GM12865 (cell line): ENCODE measurements at regions not wholly inside any gene's neighbourhood (a gene's known extent, or its start where the extent isn't known, plus 50 kb on each side); places are given as distances from the start of the nearest gene placed in this dataset.
A peak's percentile ranks its signal among the peaks of the same experiment; 100 is the strongest.
"Not testable (repeated sequence)": the region's sequence is repeated elsewhere in the genome, so short reads cannot be mapped to it uniquely, and the experiment has no call there.

Source experiments
- DNase-seq: peaks from one replicate; pipeline ENCODE4 v3.0.0; 2010; ENCODE audit warnings: low read depth
- H3K4me3 ChIP-seq: 2 replicates; pipeline ENCODE4 v1.5.1; 2011; ENCODE audit warnings: mild to moderate bottlenecking, low read depth, low read length, control low read depth
- CTCF ChIP-seq: IDR thresholded peaks from 2 replicates; pipeline ENCODE4 v1.5.1; 2011; ENCODE audit warnings: low read length, control low read depth, low read depth, inconsistent platforms; ENCODE audit not compliant: insufficient read depth; ENCODE audit errors: missing control alignments

- TF ChIP-seq CTCF: no peak
- DNase-seq: no peak
- no peak overlapping the region for H3K4me3 ChIP-seq
Measured at GRCh38 chr18:75730249-75730648, 302.7 kb upstream of the SMIM21 start.

GRCh38 chr18:75728621-75729020 lies 301.1 kb upstream of the SMIM21 start:
- DNase-seq: no peak
- no peak for TF ChIP-seq CTCF
- no peak overlapping the region for H3K4me3 ChIP-seq

- TF ChIP-seq CTCF: peak; percentile 54
- no peak overlapping the region for H3K4me3 ChIP-seq
- peak; percentile 37 for DNase-seq
Measured at GRCh38 chr18:75727456-75727855, 300.0 kb upstream of the SMIM21 start.

- TF ChIP-seq CTCF: no peak
- DNase-seq: no peak
- no peak overlapping the region for H3K4me3 ChIP-seq
Measured at GRCh38 chr18:75723521-75724340, 296.2 kb upstream of the SMIM21 start.

GRCh38 chr18:75714766-75715165 lies 287.3 kb upstream of the SMIM21 start:
- TF ChIP-seq CTCF: no peak

GRCh38 chr18:75712124-75712867 lies 284.8 kb upstream of the SMIM21 start:
- not testable (repeated sequence) for DNase-seq, H3K4me3 ChIP-seq

More at GRCh38 chr18:75714766-75715165, 287.3 kb upstream of the SMIM21 start:
- H3K4me3 ChIP-seq: no peak overlapping the region
- DNase-seq: no peak

- DNase-seq: no peak
- H3K4me3 ChIP-seq: no peak overlapping the region
- no peak for TF ChIP-seq CTCF
Measured at GRCh38 chr18:75700561-75700960, 273.1 kb upstream of the SMIM21 start.
